ENCODE measurements at regions not wholly inside any gene's neighbourhood (a gene's known extent, or its start where the extent isn't known, plus 50 kb on each side); places are given as distances from the start of the nearest gene placed in this dataset.
"Not testable (repeated sequence)": the region's sequence is repeated elsewhere in the genome, so short reads cannot be mapped to it uniquely, and the experiment has no call there.

DNA sequence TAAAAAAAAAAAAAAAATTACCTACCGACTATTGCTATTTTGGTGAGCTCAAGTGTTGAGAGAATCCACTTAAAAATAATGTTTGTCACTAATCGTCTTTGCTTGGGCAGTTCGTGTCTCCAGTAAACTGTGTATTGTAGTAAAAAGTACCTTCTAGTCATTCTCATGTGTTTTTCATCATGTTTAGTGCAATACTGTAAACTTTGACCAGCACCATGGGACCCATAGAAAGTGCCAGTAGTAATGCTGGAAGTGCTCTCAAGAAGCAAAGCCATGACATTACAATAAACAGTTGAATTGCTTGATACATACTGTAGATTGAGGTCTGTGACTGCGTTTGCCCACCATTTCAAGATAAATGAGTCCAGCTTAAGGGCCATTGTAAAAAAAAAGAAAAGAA is 395.2 kb downstream of the BCKDHB start:
- TF ChIP-seq, protein P1, sequence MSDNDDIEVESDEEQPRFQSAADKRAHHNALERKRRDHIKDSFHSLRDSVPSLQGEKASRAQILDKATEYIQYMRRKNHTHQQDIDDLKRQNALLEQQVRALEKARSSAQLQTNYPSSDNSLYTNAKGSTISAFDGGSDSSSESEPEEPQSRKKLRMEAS (IDR thresholded peaks at IDR 0.05; ENCODE audit: low read depth, low read length) = no peak
- TF ChIP-seq, protein P2, sequence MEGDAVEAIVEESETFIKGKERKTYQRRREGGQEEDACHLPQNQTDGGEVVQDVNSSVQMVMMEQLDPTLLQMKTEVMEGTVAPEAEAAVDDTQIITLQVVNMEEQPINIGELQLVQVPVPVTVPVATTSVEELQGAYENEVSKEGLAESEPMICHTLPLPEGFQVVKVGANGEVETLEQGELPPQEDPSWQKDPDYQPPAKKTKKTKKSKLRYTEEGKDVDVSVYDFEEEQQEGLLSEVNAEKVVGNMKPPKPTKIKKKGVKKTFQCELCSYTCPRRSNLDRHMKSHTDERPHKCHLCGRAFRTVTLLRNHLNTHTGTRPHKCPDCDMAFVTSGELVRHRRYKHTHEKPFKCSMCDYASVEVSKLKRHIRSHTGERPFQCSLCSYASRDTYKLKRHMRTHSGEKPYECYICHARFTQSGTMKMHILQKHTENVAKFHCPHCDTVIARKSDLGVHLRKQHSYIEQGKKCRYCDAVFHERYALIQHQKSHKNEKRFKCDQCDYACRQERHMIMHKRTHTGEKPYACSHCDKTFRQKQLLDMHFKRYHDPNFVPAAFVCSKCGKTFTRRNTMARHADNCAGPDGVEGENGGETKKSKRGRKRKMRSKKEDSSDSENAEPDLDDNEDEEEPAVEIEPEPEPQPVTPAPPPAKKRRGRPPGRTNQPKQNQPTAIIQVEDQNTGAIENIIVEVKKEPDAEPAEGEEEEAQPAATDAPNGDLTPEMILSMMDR (IDR thresholded peaks at IDR 0.05; ENCODE audit: low read depth, low read length) = no peak
- no peak for DNase-seq (ENCODE audit: low read depth)
- no peak overlapping the region for H3K4me3 ChIP-seq (ENCODE audit: low read depth, low read length)

DNA sequence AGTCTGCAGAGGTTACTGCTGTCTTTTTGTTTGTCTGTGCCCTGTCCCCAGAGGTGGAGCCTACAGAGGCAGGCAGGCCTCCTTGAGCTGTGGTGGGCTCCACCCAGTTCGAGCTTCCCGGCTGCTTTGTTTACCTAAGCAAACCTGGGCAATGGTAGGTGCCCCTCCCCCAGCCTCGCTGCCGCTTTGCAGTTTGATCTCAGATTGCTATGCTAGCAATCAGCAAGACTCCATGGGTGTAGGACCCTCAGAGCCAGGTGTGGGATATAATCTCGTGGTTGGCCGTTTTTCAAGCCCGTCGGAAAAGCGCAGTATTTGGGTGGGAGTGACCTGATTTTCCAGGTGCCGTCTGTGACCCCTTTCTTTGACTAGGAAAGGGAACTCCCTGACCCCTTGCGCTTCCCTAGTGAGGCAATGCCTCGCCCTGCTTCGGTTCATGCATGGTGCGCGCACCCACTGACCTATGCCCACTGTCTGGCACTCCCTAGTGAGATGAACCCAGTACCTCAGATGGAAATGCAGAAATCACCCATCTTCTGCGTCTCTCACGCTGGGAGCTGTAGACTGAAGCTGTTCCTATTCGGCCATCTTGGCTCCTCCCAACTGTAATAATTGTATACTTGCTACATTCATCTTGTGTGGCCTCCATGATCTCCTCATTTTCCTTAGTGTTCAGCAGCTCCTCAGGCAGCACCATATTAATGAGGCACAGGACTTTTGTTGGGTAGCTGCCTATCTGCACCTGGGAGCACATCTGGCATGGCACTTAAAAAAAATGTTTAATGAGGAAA is 391.4 kb downstream of the BCKDHB start:
- DNase-seq (ENCODE audit: low read depth); H3K4me3 ChIP-seq (ENCODE audit: low read depth, low read length): not testable (repeated sequence)

DNA sequence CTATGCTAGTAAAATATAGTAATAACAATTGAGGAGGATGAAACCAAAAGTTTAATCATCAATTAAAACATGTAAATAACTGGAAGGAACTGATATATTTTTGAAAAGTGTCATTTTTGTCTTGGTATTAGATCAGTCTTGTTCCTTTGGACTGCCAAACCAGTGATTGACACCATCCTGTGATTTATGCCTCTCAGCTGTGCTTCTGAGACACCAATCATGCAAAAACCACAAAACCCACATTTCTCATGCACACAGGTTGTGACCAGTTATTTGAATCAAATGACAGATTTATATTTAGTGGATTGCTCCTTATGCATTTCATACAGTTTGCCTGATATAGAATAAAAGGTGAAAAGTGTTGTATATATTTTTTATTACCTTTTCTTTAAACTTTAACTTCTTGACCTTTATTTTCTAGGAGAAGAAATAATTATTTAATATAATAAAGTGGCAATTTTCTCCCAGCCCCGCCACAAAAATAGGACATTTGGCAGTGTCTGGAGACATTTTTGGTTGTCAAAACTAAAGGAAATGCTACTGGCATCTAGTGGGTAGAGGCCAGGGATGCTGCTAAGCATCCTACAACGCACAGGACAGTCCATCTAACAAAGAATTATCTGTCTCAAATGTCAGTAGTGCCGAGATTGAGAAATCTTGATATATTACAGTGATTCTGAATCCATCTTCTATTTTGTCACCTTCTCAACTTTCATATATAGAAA is 383.6 kb downstream of the BCKDHB start:
- no peak overlapping the region for H3K4me3 ChIP-seq (ENCODE audit: low read depth, low read length)
- DNase-seq (ENCODE audit: low read depth) = no peak
- TF ChIP-seq, protein P2 (IDR thresholded peaks at IDR 0.05; ENCODE audit: low read depth, low read length) = no peak
- TF ChIP-seq, protein P1 (IDR thresholded peaks at IDR 0.05; ENCODE audit: low read depth, low read length) = no peak
- no peak for TF ChIP-seq POLR2A (IDR thresholded peaks at IDR 0.05; ENCODE audit: extremely low read depth, insufficient read length)
- TF ChIP-seq MYC (IDR thresholded peaks at IDR 0.05; ENCODE audit: low read depth, low read length) = no peak

DNA sequence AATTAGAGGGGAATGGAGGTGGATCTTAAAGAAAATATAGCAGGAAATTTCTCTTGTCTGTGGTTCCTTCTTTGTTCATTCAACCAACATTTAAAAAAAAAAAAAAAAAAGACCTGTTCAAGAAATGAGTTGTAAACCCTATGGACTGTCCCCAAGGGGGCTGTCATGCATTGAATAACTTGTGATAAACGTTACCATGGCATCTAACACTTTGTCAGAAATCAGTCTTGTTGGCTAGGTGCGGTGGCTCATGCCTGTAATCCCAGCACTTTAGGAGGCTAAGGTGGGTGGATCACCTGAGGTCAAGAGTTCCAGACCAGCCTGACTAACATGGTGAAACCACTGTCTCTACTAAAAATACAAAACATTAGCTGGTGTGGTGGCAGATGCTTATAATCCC is 381.7 kb downstream of the BCKDHB start:
- TF ChIP-seq POLR2A (IDR thresholded peaks at IDR 0.05; ENCODE audit: extremely low read depth, insufficient read length) (no peak), MYC (IDR thresholded peaks at IDR 0.05; ENCODE audit: low read depth, low read length) (no peak)
- TF ChIP-seq, protein P1 (IDR thresholded peaks at IDR 0.05; ENCODE audit: low read depth, low read length) = no peak
- TF ChIP-seq, protein P2 (IDR thresholded peaks at IDR 0.05; ENCODE audit: low read depth, low read length) = no peak
- H3K4me3 ChIP-seq (ENCODE audit: low read depth, low read length) = no peak overlapping the region
- no peak for DNase-seq (ENCODE audit: low read depth)

DNA sequence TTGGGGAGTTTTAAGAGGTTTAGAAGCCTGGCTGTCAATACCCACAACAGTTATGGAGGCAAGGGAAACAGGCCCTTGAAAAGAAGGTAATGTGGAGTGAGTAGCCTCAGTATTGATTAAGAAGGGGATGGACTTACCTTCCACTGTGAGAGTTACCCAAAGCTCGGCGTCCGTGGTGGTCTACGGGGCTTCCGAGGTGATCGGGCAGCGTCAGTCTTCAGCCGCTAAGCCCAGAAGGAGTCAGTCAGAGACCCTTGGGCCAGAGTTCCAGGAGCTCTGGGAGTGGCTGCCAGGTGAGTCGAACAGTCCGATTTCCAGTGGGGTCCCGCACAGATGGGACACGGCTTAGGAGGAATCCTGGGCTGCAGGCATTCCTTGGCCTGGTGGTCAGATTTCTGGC is 379.0 kb downstream of the BCKDHB start:
- DNase-seq (ENCODE audit: low read depth); H3K4me3 ChIP-seq (ENCODE audit: low read depth, low read length): not testable (repeated sequence)

DNA sequence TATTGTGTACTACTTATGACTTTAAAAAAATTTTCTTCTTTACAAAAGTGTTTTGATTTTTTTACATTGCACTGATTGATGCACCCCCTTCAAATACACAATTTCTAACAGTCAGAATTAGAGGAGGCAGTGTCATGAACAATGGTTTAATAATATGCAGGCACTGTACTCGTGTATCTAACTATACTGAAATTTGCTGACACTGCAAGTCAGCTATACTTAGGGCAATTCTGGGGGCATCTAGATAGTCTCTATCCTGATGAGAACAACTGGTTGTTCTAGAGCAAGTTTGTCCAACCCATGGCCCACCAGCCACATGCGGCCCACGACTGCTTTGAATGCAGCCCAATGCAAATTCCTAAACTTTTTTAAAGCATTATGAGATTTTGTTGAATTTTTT is 375.6 kb downstream of the BCKDHB start:
- DNase-seq (ENCODE audit: low read depth) = no peak
- no peak overlapping the region for H3K4me3 ChIP-seq (ENCODE audit: low read depth, low read length)
- TF ChIP-seq MYC (IDR thresholded peaks at IDR 0.05; ENCODE audit: low read depth, low read length) = no peak

DNA sequence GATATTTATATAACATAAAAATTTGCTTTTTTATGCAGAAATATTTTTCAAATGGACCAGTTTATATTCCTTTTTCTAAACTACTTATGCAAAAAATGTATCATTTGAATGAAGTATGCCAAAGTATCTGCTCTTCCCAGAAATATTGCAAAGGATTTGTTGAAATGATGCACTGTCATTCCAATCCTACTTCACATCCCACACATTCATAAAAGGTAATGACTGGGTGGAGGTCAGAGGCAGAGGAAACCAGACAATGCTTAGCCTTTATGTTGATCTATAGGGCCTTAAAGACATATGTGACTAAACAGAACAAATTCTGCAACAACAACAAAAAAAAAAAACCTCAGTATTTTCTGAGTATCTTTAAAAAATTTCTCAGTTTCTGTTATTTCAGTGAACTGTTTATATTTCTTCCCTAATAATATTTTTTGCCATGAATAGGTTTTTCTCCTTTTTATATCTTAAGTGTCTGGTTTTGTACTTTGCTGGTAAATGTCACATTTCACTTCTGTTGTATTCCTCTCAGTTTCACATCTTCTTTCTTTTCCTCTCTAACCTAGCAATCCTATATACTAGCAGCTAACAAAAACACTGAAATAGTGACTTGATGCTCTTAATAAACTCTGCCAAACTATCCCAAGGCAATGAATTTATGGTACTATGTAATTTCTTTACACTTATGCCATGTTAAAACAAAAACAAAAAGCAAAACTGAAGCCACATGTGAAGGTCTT is 374.1 kb downstream of the BCKDHB start:
- no peak for DNase-seq (ENCODE audit: low read depth)
- TF ChIP-seq MYC (IDR thresholded peaks at IDR 0.05; ENCODE audit: low read depth, low read length) = no peak
- TF ChIP-seq, protein P2 (IDR thresholded peaks at IDR 0.05; ENCODE audit: low read depth, low read length) = no peak
- TF ChIP-seq, protein P1 (IDR thresholded peaks at IDR 0.05; ENCODE audit: low read depth, low read length) = no peak
- TF ChIP-seq POLR2A (IDR thresholded peaks at IDR 0.05; ENCODE audit: extremely low read depth, insufficient read length) = no peak
- no peak overlapping the region for H3K4me3 ChIP-seq (ENCODE audit: low read depth, low read length)

Data from NB4 (cell line).